LNCaP clone FGC (cell line): ENCODE measurements at regions not wholly inside any gene's neighbourhood (a gene's known extent, or its start where the extent isn't known, plus 50 kb on each side); places are given as distances from the start of the nearest gene placed in this dataset.

Source experiments
- DNase-seq: peaks from one replicate; pipeline ENCODE4 v3.0.0-alpha.2; 2011; ENCODE audit warnings: low read depth
- H3K4me3 ChIP-seq: 2 replicates; pipeline ENCODE4 v1.5.1; 2011; ENCODE audit warnings: mild to moderate bottlenecking, low read depth, low read length, control low read depth
- CTCF ChIP-seq: IDR thresholded peaks from 2 replicates; pipeline ENCODE4 v1.5.1; 2012; ENCODE audit warnings: mild to moderate bottlenecking; ENCODE audit not compliant: control insufficient read depth, insufficient read depth; ENCODE audit errors: extremely low read depth

- no peak for TF ChIP-seq CTCF
- no peak overlapping the region for H3K4me3 ChIP-seq
- DNase-seq, result peak; percentile 98
These were observed 224.9 kb downstream of the ASXL3 start for GRCh38 chr18:33802955-33803354.
